ENCODE measurements at regions not wholly inside any gene's neighbourhood (a gene's known extent, or its start where the extent isn't known, plus 50 kb on each side); places are given as distances from the start of the nearest gene placed in this dataset.

DNA sequence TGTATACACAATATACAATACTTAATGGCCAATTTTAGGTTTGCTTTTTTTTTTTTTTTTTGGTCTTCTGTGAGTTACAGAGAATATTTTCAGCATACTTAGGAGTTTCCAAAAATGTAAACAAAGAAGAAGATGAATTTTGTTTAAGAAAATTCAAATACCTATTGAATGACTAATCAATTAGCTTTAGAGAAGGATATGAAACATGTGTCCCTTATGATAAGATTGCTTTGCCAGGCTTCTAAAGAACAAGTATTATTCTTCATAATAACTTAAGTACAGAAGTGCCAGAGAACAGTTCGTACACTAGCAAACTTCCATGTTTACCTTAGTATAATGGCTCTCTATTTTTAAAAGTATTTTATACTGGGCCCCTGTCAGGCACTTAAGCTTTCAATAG lies 1191.0 kb upstream of the NCAM2 start:
- TF ChIP-seq POLR2A (IDR thresholded peaks at IDR 0.05; ENCODE audit: low read length): no peak
- no peak for TF ChIP-seq GATA1 (IDR thresholded peaks at IDR 0.05; ENCODE audit: low read depth, low read length)
